ENCODE measurements at regions not wholly inside any gene's neighbourhood (a gene's known extent, or its start where the extent isn't known, plus 50 kb on each side); places are given as distances from the start of the nearest gene placed in this dataset.
"Not testable (repeated sequence)": the region's sequence is repeated elsewhere in the genome, so short reads cannot be mapped to it uniquely, and the experiment has no call there.

- DNase-seq = no peak
These were observed 172.6 kb upstream of the BET1 start for GRCh38 chr7:94176694-94177200.

GRCh38 chr7:94177441-94177840 is 173.3 kb upstream of the BET1 start:
- DNase-seq = no peak

- DNase-seq = no peak
These were observed 174.1 kb upstream of the BET1 start for GRCh38 chr7:94178230-94178629.

GRCh38 chr7:94179466-94179865 is 175.3 kb upstream of the BET1 start:
- DNase-seq = no peak

GRCh38 chr7:94182066-94182465 is 177.9 kb upstream of the BET1 start:
- DNase-seq = peak; percentile 88

- no peak for DNase-seq
These were observed 178.6 kb upstream of the BET1 start for GRCh38 chr7:94182721-94183120.

- DNase-seq = peak; percentile 99
These were observed 179.2 kb upstream of the BET1 start for GRCh38 chr7:94183289-94183749.

- no peak for DNase-seq
These were observed 179.7 kb upstream of the BET1 start for GRCh38 chr7:94183891-94184290.

GRCh38 chr7:94188350-94188749 is 184.2 kb upstream of the BET1 start:
- DNase-seq = peak; percentile 17

GRCh38 chr7:94190599-94191061 is 186.5 kb upstream of the BET1 start:
- peak; percentile 99 for DNase-seq

GRCh38 chr7:94194426-94194825 is 190.3 kb upstream of the BET1 start:
- not testable (repeated sequence) for DNase-seq

GRCh38 chr7:94195201-94195600 is 191.0 kb upstream of the BET1 start:
- no peak for DNase-seq

- DNase-seq = peak; percentile 3
These were observed 191.7 kb upstream of the BET1 start for GRCh38 chr7:94195813-94196212.

- no peak for DNase-seq
These were observed 189.2 kb upstream of the COL1A2 start for GRCh38 chr7:94205529-94205928.

- DNase-seq = no peak
These were observed 188.4 kb upstream of the COL1A2 start for GRCh38 chr7:94206295-94206694.

- no peak for DNase-seq
These were observed 182.5 kb upstream of the COL1A2 start for GRCh38 chr7:94212160-94212559.

- DNase-seq = no peak
These were observed 177.7 kb upstream of the COL1A2 start for GRCh38 chr7:94216944-94217461.

- DNase-seq = no peak
These were observed 176.9 kb upstream of the COL1A2 start for GRCh38 chr7:94217766-94218165.

GRCh38 chr7:94222516-94222915 is 172.2 kb upstream of the COL1A2 start:
- no peak for DNase-seq

- DNase-seq = peak; percentile 61
These were observed 171.2 kb upstream of the COL1A2 start for GRCh38 chr7:94223375-94224084.

GRCh38 chr7:94228223-94228622 is 166.5 kb upstream of the COL1A2 start:
- DNase-seq = no peak

GRCh38 chr7:94228678-94229077 is 166.0 kb upstream of the COL1A2 start:
- no peak for DNase-seq

GRCh38 chr7:94231305-94231704 is 163.4 kb upstream of the COL1A2 start:
- DNase-seq = no peak

- no peak for DNase-seq
These were observed 157.7 kb upstream of the COL1A2 start for GRCh38 chr7:94236960-94237359.

- no peak for DNase-seq
These were observed 157.3 kb upstream of the COL1A2 start for GRCh38 chr7:94237417-94237816.

Data from fibroblast of skin of right biceps (primary cell).